DMS53 treated with DMSO at 0.1 percent for 48 hours (cell line): ENCODE measurements at regions not wholly inside any gene's neighbourhood (a gene's known extent, or its start where the extent isn't known, plus 50 kb on each side); places are given as distances from the start of the nearest gene placed in this dataset.
"Not testable (repeated sequence)": the region's sequence is repeated elsewhere in the genome, so short reads cannot be mapped to it uniquely, and the experiment has no call there.

Experiments
- DNase-seq: peaks from one replicate; lab custom pipeline; 2025; ENCODE audit not compliant: unreplicated experiment; lab: John Stamatoyannopoulos, UW

GRCh38 chr5:118088448-118088847, 899.9 kb downstream of the DTWD2 start:
- peak; percentile 4 for DNase-seq

DNA sequence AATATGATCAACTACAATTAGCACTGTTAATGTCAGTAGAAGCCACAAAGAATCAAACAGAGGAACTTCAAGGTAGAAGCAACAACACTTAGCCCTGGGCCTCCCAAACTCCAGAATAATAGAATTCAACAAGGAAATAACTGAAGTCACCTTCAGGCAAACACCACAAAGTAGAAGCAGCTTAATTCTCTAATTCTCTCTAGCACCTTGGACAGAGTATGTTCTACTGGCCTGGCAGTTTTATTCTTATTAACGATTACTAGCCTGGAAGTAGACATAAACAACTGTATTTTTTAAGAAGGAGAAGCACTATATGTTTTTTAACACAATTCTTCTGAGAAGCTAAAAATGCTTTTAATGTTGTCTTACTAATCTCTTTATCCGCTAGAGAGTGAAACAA, 911.9 kb downstream of the DTWD2 start:
- no peak for DNase-seq

DNA sequence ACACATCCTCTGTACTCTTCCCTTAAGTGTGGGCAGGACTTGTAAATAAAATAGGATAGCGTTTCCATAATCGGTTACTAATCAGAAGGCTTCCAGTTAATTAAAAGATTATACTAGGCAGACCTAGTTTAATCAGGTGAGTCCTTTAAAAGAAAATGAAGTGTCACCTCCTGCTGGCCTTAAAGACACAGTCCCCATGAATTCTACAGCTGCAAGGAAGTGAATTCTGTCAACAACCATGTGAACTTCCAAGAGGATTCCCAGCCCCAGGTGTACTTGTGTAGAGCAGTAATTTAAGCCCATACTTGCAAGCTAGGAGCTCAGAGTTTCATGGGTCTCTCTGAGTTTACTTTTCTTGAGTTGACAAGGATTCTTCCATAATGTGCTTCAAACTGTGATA, 918.3 kb downstream of the DTWD2 start:
- no peak for DNase-seq

DNA sequence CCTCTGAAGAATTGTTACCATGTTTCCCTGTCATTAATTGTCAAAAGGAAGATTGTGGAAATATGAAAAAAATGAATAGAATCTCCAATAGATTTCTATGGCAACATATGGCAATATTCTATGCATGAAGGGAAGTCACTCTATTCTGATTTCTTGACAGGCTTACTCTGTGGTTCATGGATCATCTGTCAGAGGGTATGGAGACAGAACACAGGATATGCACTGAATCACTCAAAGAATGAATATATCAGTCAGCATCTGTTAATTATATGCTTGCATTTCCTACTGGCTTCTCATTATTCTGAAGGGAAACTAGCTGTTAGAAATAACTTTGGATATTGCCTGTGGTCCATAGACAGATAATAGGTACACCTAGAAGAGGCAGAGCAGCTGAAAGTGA, 918.9 kb downstream of the DTWD2 start:
- DNase-seq = no peak

DNA sequence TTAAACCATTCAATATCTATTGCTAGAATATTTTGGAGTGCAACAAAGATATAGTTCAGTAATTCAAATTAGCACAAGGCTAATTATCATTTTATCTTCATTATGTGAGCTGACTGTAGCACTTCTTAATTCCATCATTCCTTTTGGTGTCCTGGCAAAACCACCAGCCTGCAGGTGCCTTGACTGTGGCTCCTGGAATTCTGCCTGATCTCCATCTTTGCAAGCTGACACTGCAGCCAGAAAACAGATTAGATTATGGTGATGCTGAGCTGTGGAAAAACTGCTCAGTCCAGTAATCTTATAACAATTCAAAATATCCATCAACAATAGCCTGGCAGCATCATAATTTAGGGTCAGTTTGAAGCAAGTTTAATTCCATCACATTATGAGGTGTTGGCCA, 919.5 kb downstream of the DTWD2 start:
- no peak for DNase-seq

DNA sequence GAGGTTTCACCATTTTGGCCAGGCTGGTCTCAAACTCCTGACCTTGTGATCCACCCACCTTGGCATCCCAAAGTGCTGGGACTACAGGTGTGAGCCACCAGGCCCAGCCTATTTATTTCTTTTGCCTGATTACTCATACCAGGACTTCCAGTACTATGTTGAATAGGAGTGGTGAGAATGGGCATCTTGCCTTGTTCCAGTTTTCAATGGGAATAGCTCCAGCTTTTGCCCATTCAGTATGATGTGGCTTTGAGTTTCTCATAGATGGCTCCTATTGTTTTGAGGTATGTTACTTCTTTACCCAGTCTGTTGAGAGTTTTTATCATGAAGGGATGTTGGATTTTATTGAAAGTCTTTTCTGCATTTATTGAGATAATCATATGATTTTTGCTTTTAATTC, 924.5 kb downstream of the DTWD2 start:
- DNase-seq = not testable (repeated sequence)

DNA sequence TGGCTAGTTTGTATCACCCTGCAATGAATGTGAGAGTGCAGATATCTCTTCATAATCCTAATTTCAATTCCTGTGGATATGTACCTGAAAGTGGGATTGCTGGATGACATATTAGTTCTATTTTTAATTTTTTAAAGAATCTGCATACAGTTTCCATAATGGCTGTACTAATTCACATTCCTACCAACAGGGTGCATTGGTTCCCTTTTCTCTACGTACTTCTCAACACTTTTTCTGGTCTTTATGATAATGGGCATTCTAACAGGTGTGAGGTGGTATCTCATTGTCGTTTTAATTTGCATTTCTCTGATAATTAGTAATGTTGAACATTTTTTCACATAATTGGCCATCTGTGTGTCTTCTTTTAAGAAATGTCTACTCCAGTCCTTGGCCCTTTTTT, 927.5 kb downstream of the DTWD2 start:
- DNase-seq = no peak

DNA sequence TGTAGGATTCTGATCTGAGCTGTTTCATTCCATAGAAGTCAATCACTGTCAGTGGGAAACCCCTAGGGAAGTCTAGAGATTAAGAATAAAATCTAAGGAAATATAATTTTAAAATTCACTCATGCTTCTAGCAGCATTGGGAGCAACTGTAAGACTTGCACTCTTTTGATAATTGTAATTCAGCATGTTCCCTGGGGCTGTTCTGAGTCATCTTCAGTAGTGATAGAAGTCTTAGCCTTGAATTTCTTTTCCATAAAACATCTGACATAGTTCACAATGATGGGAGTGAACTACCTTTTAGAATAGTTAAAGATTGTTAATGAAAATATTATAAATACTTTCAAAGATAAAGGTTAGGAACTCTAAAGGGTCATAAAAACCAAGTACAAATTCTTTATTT, 935.8 kb downstream of the DTWD2 start:
- no peak for DNase-seq

- DNase-seq = no peak
Measured at GRCh38 chr5:118044169-118044568, 944.2 kb downstream of the DTWD2 start.

GRCh38 chr5:118043531-118043930, 944.8 kb downstream of the DTWD2 start:
- no peak for DNase-seq

DNA sequence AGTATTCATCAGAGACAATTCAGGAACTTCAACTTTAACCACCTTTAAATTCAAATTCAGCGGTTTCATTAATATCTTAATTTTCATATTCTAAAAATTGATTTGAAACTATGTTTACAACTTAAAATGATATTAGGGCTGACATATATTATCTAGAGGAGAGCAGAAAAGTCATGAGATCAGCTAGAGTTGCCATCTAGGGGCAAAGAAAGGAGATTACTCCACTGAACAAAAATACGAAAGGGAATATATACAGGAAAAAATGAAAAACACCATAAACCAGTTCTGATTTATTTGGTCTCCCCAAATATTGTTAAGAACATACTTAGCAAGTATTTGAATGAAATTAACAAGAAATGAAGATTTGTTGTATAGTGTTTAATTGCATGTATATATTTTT, 946.3 kb downstream of the DTWD2 start:
- no peak for DNase-seq

DNA sequence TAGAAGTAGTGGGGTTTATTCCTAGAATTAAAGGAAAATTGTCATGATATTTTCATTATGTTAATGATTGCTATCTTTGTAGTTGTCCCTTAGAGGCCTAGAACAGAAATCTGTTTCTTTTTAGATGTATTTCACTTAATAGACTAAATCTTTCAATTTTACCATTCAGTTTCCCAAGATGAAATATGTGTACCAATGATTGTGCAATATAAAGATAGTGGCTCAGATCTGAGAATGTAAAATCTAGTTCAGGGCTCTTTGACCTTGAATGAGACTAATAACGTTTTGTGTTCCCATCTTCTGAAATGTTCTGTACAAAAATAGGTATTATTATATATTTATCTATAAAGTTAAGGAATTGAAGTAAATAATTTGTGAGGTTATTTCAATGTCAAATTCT, 947.9 kb downstream of the DTWD2 start:
- no peak for DNase-seq

- no peak for DNase-seq
Measured at GRCh38 chr5:118033686-118034338, 954.5 kb downstream of the DTWD2 start.

DNA sequence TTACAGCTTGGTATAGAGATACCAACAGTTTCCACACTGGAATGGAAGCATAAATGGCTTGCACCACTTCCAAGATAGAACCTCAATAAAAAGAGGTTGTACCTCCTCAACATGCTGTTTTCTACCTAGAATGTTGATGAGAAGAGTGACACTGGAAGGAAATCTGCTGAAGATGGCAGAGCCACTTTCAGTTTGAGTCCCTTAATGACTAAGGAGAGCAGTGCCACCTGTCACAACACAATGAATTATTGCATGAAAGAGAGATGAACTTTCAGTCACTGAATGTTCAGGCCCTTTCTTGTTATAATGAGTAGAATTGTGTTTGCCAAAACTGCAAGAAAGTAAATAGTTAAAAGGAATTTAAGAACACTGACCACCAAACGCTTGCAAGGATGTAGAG, 958.5 kb downstream of the DTWD2 start:
- no peak for DNase-seq

DNA sequence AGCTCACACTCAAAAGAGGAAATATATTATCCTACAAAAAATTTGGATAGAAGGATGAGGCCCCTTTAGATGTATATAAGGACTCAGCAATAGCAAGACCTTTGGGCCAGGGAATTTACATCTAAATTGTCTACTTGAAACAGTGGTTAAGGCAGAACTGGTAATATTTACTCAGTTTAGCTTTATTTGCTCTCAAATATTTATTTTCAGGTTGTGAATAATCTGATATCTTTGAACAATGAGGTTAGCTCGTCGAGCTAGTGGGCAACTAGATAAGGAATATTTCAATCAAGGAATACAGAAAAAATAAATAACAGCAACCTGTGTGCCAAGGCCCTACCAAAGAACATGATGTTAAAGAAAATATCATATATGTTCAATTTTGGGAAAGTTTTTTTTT, 966.3 kb downstream of the DTWD2 start:
- DNase-seq = peak; percentile 80

- DNase-seq = no peak
Measured at GRCh38 chr5:118017536-118017935, 970.8 kb downstream of the DTWD2 start.

DNA sequence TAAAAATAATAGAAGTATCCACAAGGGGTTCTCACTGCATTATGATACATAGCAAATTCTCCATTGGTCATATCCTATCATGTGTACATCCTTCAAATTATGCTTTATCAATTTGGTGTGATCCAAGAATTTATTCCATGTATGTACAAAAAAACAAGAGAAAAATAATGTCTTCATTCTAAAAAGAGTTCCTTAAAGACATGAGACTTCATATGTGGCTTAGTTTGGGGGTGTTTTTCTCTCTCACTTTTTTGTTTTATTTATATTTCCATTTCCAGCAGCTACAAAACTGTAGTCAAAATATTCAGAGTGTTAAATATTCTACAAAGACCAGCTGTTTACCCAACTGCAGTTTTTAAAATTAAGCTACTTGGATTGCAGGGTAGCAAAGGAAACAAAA, 972.0 kb downstream of the DTWD2 start:
- DNase-seq = no peak

GRCh38 chr5:118015511-118015910, 972.8 kb downstream of the DTWD2 start:
- no peak for DNase-seq

DNA sequence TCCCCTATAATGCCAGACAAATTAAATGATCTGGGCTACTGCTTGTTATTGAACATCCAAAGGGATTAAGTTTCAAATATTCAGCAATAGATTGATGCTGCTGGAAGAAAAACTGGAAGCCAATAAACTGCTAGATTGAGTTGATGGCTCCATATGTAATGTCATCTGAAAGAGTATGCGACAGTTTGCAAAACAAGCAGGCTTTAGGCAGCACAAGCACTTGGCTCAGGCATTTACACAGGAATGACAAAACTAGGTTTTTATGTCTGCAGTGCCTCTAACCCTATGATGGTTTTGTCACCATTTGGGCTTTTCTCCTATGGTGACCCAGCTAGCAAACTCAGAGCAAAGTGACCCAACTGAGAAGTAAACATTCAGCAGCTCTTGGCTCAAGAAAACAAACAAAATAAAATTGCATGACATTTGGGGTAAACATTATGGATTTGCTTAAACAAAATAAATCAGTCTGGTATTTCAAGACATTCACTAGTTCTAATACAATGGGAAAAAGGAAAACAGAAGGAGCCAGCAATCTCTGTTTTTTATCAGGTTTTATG, 978.5 kb downstream of the DTWD2 start:
- no peak for DNase-seq

DNA sequence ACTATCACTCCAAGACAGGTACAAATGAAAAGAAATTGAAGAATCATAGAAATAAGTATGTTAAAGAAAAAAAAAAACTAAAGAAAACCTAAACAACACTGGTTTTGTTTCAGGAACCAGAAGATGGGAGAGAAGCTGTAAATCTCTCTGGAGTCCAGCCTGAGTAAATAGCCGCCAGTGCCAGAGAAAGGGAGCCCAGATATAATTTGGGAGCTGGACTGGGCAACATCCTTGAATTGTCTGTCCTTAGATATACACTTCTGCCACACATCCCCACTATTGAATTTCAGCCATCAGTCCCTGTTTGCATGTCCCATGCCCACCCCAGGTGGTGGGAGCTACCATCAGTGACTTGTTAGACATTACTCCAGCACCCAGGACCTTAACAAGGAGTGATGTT, 979.6 kb downstream of the DTWD2 start:
- no peak for DNase-seq

GRCh38 chr5:118007262-118007661, 981.1 kb downstream of the DTWD2 start:
- DNase-seq = no peak

GRCh38 chr5:118006219-118006618, 982.1 kb downstream of the DTWD2 start:
- no peak for DNase-seq

DNA sequence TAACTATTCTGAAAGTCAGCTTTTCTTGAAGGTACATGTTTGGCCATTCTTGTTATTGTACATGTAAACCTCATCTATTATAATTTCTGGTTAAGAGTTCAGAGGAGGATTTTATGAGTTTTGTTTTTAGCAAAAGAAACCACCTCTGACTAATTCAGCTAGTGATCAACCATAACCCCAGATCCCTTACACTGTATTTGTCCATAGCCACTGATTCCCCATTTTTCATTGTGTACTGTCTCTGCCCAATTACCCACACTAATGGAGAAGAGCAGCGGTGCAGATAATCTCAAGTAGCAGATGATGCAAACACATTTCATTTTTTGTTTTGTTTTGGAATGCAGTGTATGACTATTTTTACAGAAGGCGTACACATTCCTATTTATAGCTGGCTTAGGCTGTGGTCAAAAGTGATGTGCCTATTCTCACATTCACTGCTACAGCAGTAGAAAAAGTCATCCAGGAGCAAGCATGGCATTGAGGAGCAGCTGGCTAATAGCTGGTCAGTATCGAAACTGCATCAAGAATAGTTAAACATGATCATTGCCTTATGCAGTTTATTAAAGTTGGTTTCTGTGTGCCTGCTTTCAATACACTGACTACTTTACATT, 988.3 kb downstream of the DTWD2 start:
- no peak for DNase-seq
